GM12875 (cell line): ENCODE measurements at regions not wholly inside any gene's neighbourhood (a gene's known extent, or its start where the extent isn't known, plus 50 kb on each side); places are given as distances from the start of the nearest gene placed in this dataset.

Source experiments
- H3K4me3 ChIP-seq: one replicate; pipeline ENCODE4 v1.5.1; 2011; ENCODE audit warnings: low read depth, low read length, control low read depth
- CTCF ChIP-seq: IDR thresholded peaks from 2 replicates; pipeline ENCODE4 v1.5.1; 2011; ENCODE audit warnings: low read depth, mild to moderate bottlenecking, control low read depth, inconsistent platforms, low read length, moderate library complexity, borderline replicate concordance; ENCODE audit not compliant: insufficient read depth

DNA sequence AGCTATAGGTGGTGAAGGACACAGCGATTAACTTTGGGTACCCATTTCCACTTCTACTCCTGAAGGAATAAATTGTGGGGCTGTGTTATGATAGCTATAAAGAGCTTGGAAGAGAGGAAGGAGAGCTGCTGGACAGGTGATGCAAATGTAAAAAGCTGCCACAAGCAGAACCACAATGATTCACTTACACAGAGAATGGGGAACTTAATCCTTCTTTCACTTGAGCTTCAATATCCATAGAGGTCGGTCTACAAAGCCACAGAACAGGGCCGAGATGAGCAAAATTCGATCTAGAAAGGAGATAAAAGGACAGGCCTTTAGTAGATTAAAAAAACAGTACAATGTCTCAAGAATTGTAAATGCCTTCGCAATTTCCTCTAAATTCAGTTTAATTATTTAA lies 831.1 kb downstream of the LRFN5 start:
- H3K4me3 ChIP-seq = no peak overlapping the region
- no peak for TF ChIP-seq CTCF

GRCh38 chr14:42429401-42429800 lies 822.7 kb downstream of the LRFN5 start:
- no peak overlapping the region for H3K4me3 ChIP-seq
- no peak for TF ChIP-seq CTCF

DNA sequence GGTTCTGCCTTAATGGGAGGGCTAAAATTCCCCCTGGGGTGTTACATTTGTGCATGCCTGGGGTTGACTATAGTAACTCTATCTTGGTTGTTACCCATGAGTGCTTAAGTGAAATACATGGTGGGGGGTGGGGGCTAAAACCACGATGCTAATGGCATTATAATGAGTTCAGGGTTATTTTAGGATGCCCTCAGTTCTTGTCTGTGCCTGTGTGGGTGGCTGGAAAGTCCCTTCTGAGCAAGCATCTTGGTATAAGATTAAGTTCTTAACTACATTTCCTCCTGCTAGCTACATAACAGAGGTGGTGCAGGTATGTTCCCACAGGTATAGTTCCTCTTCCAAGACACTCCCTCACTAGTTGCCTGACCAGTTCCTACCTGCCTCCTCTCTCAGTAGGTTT lies 822.3 kb downstream of the LRFN5 start:
- TF ChIP-seq CTCF = no peak
- no peak overlapping the region for H3K4me3 ChIP-seq

DNA sequence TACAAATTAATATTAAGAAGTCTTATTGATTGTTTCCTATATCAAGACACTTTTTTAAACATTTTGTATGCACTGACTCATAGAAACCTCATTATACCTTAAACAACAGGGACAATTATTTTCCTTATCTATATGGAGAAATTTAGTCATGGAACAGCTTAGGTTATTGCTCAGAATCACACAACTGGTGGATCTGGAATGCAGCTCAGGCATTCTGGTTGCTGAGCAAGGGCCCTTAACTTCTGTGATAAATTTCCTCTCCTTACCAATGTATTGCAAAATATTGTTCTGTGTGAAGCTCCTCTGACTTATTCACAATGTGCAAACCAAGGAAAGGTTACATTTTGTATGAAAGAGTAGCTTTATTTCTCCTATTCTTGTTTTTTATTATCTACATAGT lies 817.8 kb downstream of the LRFN5 start:
- no peak for TF ChIP-seq CTCF
- H3K4me3 ChIP-seq = no peak overlapping the region

DNA sequence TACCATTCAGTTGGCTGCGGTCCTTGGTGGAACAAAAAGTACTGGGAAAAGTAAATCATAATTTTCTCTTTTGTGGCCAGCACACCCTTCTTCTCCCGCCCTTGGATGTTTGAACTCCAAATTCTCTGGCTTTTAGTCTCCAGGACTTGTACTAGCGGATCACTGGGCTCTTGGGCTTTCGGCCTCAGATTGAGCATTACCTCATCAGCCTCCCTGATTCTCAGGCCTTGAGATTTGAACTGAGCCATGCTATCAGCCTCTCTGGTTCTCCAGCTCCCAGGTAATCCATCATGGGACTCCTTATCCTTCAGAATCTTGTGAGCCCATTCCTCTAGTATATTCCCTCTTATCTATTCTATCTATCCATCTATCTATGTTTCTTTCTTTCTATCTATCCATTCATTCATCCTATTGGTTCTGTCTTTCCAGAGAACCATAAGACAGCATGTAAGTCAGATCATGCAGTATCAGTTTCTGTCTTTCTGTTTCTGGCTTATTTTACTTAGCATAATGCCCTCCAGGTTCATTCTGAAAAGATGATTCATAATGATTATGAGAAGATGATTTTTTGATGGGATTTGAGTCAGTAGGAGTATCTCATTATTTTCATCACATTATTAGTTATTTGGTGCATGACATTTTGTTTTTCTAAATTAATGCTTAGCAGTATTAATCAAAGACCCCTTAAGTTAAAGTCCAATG lies 814.9 kb downstream of the LRFN5 start:
- no peak for TF ChIP-seq CTCF
- no peak overlapping the region for H3K4me3 ChIP-seq

- no peak overlapping the region for H3K4me3 ChIP-seq
- TF ChIP-seq CTCF = no peak
These were observed 813.4 kb downstream of the LRFN5 start for GRCh38 chr14:42420071-42420470.

DNA sequence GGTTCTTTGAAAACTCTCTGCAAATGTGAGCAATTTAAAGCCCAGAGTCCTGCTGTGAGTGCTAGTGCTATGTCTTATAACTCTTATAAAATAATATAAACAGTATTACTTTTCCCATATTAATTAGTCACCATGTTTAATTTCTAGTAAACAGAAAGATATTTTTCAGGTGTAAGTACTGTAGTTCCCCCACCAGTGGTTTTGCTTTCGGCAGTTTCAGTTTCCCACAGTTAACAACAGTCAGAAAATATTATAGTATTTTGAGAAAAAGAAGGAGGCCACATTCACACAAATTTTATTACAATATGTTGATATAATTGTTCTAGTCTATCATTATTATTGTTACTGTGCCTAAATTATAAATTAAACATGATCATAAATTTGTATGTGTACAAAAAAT lies 800.5 kb downstream of the LRFN5 start:
- no peak for TF ChIP-seq CTCF
- no peak overlapping the region for H3K4me3 ChIP-seq
